ENCODE measurements at regions not wholly inside any gene's neighbourhood (a gene's known extent, or its start where the extent isn't known, plus 50 kb on each side); places are given as distances from the start of the nearest gene placed in this dataset.

DNA sequence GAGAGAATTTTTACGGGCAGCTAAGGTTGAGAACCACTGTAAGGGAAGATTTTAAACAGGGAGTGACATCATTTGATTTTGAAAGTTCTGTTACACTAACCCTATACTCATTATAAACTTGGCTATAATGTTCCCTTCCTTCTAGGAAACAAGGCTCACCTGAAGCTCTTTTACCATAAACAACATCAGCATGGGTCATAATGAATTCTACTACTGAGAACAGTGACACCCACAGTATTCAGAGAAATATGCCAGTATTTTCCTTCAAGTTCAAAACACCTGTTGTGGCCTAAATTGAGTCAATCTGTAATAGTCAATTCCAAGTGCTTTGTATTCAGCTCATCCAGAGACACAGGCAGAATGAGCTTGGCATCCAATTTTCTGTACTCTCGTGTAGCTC lies 175.3 kb upstream of the STT3B start:
- DNase-seq: no peak

DNA sequence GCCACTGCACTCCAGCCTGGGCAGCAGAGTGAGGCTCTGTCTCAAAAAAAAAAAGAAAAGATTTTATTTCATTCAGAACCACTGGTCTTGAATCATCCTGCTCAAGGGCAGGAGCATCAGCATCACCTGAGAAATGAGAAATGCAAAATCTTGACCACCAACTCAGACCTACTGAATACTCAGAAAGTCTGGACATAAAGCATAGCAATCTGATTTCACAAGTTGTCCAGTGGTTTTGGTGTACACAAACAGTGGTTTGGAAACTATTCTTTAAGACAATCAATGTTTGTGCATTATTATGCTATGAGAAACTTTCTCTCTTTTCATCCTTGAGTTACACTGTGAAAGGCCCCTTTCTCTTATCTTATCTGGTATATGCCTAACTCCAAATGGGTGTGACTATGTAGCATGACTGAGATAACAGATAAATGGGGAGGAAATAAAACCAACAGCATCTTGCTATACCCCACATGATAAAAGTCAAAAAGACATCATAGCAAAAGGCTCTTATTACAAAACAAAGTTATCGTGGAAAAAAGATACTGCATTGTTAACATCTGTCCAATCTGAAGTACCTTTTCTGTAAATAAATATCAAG lies 174.2 kb upstream of the STT3B start:
- DNase-seq: no peak

DNA sequence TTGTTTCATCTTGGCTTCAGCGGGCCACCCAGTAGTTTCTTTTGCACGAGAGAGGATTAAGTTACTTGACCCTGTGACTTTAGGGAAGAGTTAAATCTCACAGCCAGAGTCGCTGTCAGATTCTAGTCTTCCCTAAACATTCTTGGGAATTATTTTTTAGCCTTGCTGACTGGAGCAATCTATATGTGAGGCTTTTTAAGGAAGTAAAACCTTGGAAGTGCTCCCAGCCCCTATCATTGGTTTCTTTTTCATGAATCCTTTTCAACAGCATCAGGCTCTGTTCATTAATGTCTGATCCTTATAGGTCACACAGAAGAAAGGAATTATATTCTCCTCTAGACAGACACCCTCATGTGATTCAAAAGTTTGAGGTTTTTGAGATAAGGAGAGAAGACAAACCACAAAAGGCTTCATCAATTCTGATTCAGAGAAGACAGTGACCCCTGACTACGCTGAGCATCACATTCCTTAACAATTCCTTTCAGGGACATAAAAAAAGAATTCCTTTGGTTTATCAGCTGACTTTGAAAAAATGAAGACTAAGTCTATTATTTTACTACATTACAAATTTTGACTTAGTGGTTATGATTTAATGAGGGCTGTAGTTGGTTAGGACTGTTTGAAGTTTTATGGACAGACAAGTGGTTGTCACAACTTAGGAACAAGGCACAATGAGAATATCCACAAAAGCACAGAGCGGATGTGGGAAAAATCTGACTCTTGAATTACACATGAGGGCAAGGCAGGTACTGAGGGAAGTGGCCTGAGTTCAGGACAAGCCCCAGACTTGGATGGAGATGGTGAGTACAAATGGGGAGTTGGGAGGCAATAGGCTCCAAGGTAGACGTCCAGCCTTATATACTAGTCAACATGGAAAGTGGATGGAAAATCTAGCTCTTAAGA lies 171.1 kb upstream of the STT3B start:
- DNase-seq: no peak

DNA sequence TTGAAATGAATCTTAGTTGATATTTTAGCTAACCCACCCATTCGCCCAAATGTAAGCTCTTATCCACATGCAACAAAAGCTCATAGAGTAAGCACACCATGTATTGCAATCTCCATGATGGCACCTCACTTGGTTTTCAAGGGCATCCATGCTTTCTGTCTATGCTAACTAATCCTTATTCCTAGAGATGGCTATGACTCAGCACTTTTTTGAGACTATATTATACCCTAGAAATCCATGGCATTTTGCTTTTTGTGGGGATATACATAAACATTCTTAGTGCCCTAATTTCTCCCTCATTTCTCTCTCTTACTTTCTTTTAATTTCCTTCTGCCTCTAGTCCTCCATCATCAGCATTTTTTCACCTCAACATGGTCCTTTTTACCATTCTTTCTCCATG lies 168.5 kb upstream of the STT3B start:
- DNase-seq: no peak

DNA sequence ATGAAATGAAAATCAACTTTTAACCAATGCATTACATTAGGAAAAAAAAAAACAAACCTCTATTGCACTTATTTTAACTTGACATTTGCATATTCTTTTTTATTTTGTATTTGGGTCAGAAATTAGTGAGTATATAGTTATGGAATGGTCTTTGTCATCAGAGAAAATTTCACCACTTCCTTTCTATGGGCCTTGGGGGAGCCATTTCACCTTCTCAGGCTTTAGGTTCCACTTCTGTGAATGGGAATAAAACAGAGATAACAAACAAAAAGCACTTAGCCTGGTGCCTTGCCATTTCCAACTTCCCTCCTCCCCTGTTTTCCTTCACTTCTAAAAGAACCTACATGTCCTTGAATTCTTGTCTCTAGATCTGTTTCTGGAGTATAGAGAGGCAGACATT lies 168.0 kb upstream of the STT3B start:
- no peak for DNase-seq

DNA sequence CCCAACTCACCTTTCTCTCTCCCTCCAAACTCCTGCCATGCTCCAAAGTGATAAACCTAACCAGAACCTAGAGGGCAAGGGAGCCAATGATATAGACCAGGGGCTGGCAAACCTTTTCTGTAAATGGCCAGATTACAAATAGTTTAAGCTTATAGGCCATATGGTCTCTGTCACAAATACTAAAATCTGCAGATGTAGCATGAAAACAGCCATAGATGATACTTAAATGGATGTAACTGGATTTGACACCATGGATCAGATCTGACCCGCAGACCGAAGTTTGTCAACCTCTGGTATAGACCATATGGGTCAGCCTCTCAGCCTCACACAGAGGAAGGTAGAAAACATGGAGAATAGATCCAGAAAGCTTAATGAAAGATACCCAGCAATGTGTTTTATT lies 165.2 kb upstream of the STT3B start:
- DNase-seq: no peak

DNA sequence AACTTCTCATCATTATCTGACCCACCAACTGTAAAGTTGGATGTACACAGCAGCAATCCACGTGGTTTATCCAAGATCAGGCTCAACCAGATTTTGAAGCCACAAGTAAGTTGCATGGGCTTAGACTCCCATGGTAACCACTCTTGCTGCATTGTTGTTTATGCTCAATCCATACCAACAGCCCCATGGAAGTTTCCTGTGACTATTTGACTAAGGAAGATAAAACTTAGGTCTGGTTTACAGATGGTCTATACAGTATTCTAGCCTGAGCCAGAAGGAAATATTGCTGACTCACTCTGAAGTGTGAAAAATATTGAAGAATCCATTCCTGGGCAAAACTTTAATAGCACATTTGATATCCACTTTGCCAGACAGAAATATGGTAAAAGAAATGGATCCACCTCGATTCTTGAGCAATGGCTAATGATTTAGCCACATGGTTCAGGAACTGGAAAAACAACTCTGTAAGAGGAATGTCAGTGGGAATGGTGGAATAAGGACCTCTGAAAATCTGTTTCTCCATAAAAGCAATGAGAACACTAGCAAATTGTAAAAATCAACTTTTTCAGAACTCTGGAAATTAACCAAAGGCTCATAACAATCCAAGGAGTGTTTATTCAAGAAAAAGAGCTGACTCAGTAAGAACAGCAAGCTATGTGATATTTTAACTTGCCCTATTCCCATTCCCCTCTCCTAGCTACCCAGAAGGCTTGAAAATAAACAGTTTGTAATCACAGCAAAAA lies 162.9 kb upstream of the STT3B start:
- no peak for DNase-seq

DNA sequence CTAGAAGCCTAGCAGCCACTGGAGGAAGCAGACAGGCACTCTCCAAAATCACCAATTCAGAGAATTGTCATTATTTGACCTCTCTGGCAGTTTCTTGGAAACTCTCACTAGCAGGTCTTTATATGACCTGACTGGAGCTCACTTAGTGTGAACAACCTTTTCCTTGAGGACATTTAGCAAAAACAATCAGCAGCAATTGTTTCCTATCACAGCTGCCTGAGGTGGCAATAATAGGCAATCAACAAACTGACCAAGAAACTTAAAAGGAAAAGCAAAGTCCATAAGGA lies 162.4 kb upstream of the STT3B start:
- no peak for DNase-seq

DNA sequence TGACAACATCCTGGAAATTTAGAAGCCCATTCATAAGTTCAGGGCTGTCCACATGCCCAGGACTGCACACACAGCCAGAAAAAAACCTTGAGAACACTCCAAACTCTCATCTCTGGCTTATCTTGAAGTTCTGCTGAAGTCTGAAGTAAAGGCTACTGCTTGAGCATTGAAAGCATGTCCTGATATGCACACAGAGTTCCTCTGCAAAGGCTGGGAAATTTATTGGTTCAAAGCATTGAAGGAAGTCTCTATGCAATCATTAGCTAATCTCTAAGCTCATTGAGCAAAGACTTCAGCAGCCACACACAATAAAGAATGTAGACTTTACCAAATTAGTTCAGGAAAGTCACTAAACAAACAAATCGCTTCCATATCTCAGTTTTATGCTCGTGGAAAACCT lies 162.0 kb upstream of the STT3B start:
- no peak for DNase-seq

DNA sequence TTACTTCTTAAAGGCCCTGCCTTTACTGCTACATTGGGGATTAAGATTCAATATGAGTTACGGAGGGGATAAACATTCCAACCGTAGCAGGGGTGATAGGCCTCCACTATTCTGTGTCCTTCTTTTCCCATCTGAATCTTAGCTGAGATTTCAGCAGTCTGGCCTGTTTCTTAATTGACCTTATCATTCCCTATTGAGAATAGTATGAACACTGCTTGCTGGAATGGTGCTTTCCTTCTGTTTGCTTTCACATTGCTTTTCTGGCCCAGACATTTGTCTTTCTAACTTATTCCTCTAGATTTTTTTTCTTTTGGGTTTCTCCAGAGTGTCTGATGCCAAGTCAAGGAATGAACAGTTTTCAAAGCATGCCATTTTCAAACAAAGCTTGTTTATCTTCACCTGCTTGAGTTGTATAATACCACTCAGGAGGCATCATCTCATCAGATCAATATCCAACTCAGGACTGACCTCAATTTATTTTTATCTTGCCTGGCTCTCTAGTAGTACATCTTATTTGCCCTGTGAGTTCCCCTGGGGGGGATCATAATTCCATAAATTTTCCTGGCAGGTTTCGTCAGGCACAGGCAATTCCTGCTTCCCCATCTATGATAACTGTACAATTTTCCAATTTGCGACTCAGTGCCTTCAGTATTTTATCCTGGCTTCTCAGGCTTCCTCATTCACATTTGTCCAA lies 161.1 kb upstream of the STT3B start:
- no peak for DNase-seq

DNA sequence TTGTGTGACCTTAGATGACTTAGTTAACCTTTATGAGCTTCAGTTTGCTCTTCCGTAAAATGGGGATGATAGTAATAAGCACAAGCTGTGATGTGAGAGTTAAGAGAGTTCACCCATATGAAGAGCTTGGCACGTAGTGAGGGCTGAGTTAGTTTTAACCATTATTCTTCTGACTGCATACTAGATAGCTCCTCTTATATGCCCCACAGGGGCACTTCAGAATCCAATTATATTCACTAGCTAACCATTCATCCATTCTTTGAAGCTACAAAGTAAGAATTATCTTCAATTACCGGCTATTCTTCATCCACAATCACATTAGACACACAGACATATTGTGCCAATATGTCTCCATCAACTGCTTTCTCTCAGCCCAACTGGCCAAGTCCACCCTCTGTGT lies 159.0 kb upstream of the STT3B start:
- no peak for DNase-seq

DNA sequence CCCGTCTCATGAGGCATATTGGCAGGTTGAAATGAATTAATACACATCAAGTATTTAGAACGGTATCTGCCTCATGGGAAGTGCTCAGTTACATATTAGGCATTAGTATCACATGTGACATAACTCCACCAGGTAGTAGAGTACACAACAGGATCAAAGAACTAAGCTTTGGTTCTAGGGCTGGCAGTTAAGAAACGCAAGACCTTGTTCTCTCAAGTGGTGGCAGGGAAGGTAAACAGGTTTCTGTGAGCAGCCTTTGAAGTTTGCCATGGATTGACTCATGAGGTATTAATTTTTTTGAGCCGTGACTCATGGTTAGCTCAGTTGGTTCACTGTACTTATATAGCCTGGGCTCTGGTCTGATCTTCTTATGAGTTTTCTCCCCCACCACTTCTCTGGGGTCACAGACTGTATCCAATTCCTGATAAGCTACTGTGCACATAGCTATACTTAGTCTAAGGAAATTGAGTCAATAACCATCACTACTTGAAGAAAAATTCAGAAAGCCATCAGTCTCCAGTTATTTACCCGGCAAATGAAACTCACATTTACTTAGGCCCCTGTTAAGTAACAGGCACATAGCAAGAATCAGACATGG lies 155.6 kb upstream of the STT3B start:
- DNase-seq: no peak

DNA sequence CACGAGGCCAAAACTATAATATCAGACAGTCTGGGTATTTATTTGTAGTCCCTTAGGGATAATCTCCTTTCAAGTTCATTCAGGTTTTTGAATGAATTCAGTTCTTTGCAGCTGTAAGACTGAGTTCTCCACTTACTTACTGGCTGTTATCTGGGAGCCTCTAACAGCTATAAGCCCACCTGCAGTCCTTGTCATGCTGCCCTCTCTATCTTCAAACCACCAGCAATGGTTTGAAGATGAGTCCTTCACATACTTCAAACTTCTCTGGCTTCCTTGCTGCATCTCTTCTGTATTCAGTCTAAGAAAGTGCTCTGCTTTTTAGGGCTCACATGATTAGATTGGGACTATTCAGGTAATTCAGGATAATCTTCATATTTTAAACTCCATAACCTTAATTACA lies 154.5 kb upstream of the STT3B start:
- no peak for DNase-seq

DNA sequence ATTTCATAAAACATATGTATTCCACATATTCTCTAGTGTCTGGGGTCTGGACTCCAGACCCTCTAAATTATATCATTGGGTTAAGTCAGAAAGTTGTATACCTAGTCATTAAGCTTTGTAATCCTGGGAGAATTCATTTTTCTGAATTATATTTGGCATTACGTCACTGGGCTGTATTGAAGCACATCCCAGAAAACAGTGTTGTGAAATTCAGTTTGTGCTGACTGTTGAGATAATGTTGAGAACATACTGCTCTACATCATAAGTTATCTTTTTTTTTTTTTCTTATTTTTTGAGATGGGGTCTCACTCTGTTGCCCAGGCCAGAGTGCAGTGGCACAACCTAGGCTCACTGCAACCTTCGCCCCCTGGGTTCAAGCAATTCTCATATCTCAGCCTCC lies 153.1 kb upstream of the STT3B start:
- no peak for DNase-seq

DNA sequence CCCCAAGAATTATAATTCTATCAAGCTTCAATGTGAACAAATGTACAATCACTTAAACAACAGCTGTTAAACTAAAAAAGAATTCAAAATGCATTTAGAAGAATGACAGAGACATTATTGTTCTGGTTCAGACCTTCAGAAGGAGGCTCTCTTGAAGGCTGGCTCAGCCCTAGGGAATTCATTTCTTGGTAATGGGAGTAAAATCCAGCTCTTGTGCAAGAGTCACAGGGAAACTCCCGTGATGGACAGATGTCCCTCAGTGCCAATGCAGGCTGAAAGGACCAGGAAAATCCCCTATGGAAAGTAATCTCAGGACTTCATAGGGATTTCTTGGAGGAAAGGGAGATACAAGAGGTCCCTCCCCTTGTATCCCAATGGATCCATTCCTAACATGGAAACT lies 149.9 kb upstream of the STT3B start:
- DNase-seq: no peak

DNA sequence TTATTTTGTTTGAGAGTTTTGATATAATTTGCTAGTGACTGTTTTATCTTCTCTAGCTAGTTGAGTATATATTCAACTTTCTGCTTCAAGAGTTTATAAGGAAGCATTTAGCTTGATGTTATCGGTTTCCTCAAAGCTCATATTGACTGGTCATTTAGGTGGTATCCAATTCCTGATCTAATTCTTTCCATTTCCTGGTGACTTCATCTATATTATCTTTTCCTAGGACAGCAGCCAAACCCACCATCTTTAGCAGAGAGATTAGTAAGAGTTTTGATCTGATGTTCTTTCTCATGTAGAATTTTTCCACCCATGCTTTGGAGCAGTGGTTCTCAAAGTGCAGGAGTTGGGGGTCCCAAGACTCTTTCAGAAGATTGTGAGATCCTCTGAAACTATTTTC lies 148.6 kb upstream of the STT3B start:
- no peak for DNase-seq

DNA sequence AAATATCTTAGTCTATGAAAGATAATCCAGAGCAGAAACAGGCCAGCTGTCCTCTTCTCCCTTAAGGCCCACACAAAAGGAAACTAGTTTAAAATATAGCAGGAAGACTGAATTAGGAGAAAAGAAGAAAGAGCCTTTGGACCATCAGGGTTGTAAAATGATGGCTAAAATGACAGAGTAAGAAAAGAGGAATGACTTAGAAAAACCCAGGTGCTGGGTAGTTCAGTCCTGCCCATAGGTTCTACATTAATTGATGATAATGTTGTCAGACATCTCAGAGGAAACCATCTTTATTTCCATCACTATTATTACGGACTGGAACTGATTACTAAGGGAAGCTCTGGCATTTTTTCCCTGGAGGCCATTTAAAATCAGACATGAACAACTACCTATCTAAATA lies 142.8 kb upstream of the STT3B start:
- DNase-seq: no peak

DNA sequence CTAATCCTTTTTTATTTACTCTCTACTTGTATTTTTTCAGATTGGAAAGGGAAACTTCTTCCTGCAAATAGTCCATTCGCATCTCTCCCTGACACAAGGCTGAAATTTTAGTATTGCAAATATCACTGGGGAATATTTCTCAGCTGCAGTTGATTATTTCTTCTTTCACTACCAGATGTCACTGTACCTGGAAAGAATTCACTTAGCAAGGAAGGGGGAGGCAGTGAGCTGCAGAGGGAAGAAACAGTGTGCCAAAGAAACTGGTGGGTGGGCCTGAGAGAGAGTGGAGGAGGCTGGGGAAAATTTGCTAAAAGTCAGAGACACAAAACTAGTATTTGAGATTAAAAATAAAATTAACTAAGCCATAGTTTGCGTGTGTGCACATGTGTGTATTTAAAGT lies 142.3 kb upstream of the STT3B start:
- no peak for DNase-seq

DNA sequence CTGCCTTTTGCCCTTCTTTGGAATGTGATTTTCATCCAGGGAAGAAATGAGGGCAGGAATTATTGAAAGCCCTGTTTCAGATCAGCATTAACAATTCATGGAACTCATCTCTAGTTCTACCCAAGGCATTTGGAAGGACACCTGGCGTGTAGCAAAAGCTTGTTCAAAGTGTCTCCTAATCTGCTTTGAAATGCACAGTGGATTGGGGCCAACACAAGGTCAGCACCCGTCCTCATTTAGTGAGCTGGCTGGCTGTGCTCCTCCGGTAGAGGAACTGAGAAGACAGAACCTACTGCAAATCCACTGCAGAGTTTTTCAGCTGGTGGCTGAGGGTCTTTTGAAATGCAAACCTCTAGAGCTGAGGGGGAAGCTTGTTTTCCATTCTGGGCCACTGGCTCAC lies 141.6 kb upstream of the STT3B start:
- DNase-seq: no peak

DNA sequence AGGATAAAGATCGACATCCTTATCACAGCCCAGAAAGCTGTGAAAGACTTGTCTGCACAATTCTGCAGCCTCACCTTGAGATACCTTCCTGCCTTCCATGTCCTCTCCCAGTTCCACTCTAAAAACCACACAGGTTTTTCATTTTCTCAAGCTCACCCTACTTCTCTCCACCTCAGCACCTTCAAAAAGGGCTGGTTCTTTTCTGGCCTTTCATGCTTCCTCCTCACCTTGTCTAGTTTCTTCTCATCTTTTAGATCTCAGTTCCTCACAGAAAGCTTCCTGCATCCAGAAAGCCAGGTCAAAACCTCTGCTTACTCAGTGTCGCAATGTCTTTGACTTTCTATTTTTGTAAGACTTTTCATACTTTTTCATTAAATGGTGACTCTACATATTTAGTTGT lies 140.2 kb upstream of the STT3B start:
- DNase-seq: no peak

DNA sequence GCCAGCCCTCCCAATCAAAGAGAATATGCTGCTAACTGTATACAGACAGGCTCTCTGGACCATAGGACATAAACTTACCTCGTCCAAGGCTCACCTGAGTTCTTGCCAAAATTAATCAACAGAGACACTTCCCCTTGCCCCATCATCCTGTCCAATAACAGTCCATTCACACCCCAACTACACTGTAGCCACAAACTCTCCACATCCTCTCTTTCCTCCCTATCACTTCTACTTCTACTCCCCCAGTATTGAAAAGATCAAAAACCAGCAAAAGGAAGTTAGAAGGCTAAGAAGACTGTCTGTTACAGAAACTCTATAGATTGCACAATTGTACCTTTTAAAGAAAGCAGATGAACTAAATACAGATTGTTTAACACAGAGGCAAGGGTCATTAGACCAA lies 133.5 kb upstream of the STT3B start:
- no peak for DNase-seq

DNA sequence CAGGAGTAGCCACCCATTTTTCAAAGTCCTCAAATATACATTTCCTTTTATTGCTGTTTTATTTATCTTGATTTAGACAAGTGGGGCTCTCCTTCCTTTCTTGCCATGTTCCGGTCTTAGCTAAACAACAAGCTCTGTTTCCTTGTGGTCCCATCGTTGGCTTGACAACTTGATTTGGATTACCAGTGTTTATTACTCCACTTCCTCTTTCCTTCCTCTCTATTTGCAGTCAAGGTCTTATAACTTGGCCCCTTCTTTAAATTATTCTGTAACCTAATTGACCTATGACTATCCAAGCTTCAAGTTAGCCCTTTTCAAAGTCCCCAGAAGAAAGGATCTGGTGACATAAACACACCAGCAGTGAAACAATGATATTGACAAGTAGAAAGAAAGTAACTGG lies 130.6 kb upstream of the STT3B start:
- DNase-seq: no peak

DNA sequence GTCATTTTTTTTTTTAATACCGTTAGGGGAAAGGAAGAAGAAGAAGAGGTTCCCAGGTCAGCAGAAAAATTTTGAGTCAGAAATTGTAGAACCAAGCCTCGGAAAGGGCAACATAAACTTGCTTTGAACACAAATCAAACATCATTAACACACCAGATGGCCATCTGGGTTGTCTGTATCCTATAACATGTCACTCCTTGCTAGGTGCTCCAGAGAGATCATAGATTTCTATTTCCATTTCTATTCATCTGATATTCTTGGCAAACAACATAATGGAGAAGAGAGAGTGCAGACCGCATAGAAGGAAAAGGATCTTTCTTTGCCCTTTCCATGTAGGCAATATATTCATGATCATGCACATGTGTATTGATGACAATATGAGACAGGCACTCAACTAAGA lies 129.5 kb upstream of the STT3B start:
- no peak for DNase-seq

All from activated CD8-positive, alpha-beta memory T cell treated with anti-CD3 and anti-CD28 coated beads for 24 hours (primary cell).